ENCODE measurements at regions not wholly inside any gene's neighbourhood (a gene's known extent, or its start where the extent isn't known, plus 50 kb on each side); places are given as distances from the start of the nearest gene placed in this dataset.

GRCh38 chr2:51454177-51454576 lies 422.2 kb upstream of the NRXN1 start:
- WGBS, 2 experiments (ENCODE audit: low coverage in 1 of 2, low lambda C conversion rate in 2 of 2, missing lambda C conversion rate in 2 of 2), result 15 to 26% methylated on average over 4 of the region's 4 CpGs
- no peak for DNase-seq
- no peaks in the 10 kb centered on the region for H3K79me2 ChIP-seq (ENCODE audit: insufficient read depth)
- no peaks in the 10 kb centered on the region for H3K27me3 ChIP-seq (replicated peaks; ENCODE audit: insufficient read depth)
- H3K9ac ChIP-seq, result no peak overlapping the region
- in situ Hi-C loops (cut with MboI), result no loop called here
- H3K4me2 ChIP-seq (ENCODE audit: unreplicated experiment), result no peak overlapping the region
- H2AFZ ChIP-seq, result no peak overlapping the region
- H3K4me3 ChIP-seq, result no peak overlapping the region
- H3F3A ChIP-seq (ENCODE audit: insufficient read depth), result no peaks in the 10 kb centered on the region
- H3K27ac ChIP-seq, result no peak overlapping the region
- H3K9me2 ChIP-seq (ENCODE audit: insufficient read depth), result no peaks in the 10 kb centered on the region
- TF ChIP-seq EZH2 (IDR thresholded peaks at IDR 0.05; ENCODE audit: insufficient read depth, poor library complexity, severe bottlenecking) (no peak), EZH2phosphoT487 (IDR thresholded peaks at IDR 0.05; ENCODE audit: insufficient read depth, low read depth) (no peak)
- H4K20me1 ChIP-seq (ENCODE audit: insufficient read depth), result no peaks in the 10 kb centered on the region
- no peaks in the 10 kb centered on the region for H3K9me3 ChIP-seq (ENCODE audit: low read depth)
- no peaks in the 10 kb centered on the region for H3K36me3 ChIP-seq (ENCODE audit: low read depth)
- no peaks in the 10 kb centered on the region for H3K4me1 ChIP-seq (ENCODE audit: insufficient read depth)

- no peak overlapping the region for H3K27ac ChIP-seq
- H3K9me2 ChIP-seq (ENCODE audit: insufficient read depth), result no peaks in the 10 kb centered on the region
- H3K9ac ChIP-seq, result no peak overlapping the region
- H3K4me2 ChIP-seq (ENCODE audit: unreplicated experiment), result no peak overlapping the region
- TF ChIP-seq EZH2phosphoT487 (IDR thresholded peaks at IDR 0.05; ENCODE audit: insufficient read depth, low read depth), result no peak
- no peak for TF ChIP-seq EZH2 (IDR thresholded peaks at IDR 0.05; ENCODE audit: insufficient read depth, poor library complexity, severe bottlenecking)
- no peaks in the 10 kb centered on the region for H3K9me3 ChIP-seq (ENCODE audit: low read depth)
- no peaks in the 10 kb centered on the region for H3K79me2 ChIP-seq (ENCODE audit: insufficient read depth)
- H3K27me3 ChIP-seq (replicated peaks; ENCODE audit: insufficient read depth), result no peaks in the 10 kb centered on the region
- no peaks in the 10 kb centered on the region for H3K36me3 ChIP-seq (ENCODE audit: low read depth)
- DNase-seq, result no peak
- H3F3A ChIP-seq (ENCODE audit: insufficient read depth), result no peaks in the 10 kb centered on the region
- no peak overlapping the region for H3K4me3 ChIP-seq
- H4K20me1 ChIP-seq (ENCODE audit: insufficient read depth), result no peaks in the 10 kb centered on the region
- H2AFZ ChIP-seq, result no peak overlapping the region
- H3K4me1 ChIP-seq (ENCODE audit: insufficient read depth), result no peaks in the 10 kb centered on the region
- in situ Hi-C loops (cut with MboI), result no loop called here
These were observed 417.0 kb upstream of the NRXN1 start for GRCh38 chr2:51448911-51449310.

GRCh38 chr2:51441786-51442185 lies 409.9 kb upstream of the NRXN1 start:
- Histone ChIP-seq H3K27me3 (replicated peaks; ENCODE audit: insufficient read depth) (no peaks in the 10 kb centered on the region), H3K9me2 (ENCODE audit: insufficient read depth) (no peaks in the 10 kb centered on the region), H4K20me1 (ENCODE audit: insufficient read depth) (no peaks in the 10 kb centered on the region), H3K9me3 (ENCODE audit: low read depth) (no peaks in the 10 kb centered on the region), H2AFZ (no peak overlapping the region), H3K4me2 (ENCODE audit: unreplicated experiment) (no peak overlapping the region), H3F3A (ENCODE audit: insufficient read depth) (no peaks in the 10 kb centered on the region), H3K4me1 (ENCODE audit: insufficient read depth) (no peaks in the 10 kb centered on the region), H3K36me3 (ENCODE audit: low read depth) (no peaks in the 10 kb centered on the region), H3K27ac (no peak overlapping the region), H3K4me3 (no peak overlapping the region), H3K9ac (no peak overlapping the region), H3K79me2 (ENCODE audit: insufficient read depth) (no peaks in the 10 kb centered on the region)
- TF ChIP-seq EZH2 (IDR thresholded peaks at IDR 0.05; ENCODE audit: insufficient read depth, poor library complexity, severe bottlenecking) (no peak), EZH2phosphoT487 (IDR thresholded peaks at IDR 0.05; ENCODE audit: insufficient read depth, low read depth) (no peak)
- in situ Hi-C loops (cut with MboI), result no loop called here
- no peak for DNase-seq
- 25 to 35% methylated on average over 8 of the region's 8 CpGs for WGBS, 2 experiments (ENCODE audit: low coverage in 1 of 2, low lambda C conversion rate in 2 of 2, missing lambda C conversion rate in 2 of 2)

GRCh38 chr2:51424418-51424817 lies 392.5 kb upstream of the NRXN1 start:
- H3K27ac ChIP-seq, result no peak overlapping the region
- TF ChIP-seq EZH2 (IDR thresholded peaks at IDR 0.05; ENCODE audit: insufficient read depth, poor library complexity, severe bottlenecking) (no peak), EZH2phosphoT487 (IDR thresholded peaks at IDR 0.05; ENCODE audit: insufficient read depth, low read depth) (no peak)
- DNase-seq, result no peak
- H3K36me3 ChIP-seq (ENCODE audit: low read depth), result no peaks in the 10 kb centered on the region
- no peaks in the 10 kb centered on the region for H4K20me1 ChIP-seq (ENCODE audit: insufficient read depth)
- no peak overlapping the region for H2AFZ ChIP-seq
- H3K4me2 ChIP-seq (ENCODE audit: unreplicated experiment), result no peak overlapping the region
- WGBS, 2 experiments (ENCODE audit: low coverage in 1 of 2, low lambda C conversion rate in 2 of 2, missing lambda C conversion rate in 2 of 2), result 0 to 3% methylated on average over 2 of the region's 2 CpGs
- no peaks in the 10 kb centered on the region for H3K4me1 ChIP-seq (ENCODE audit: insufficient read depth)
- no peaks in the 10 kb centered on the region for H3K27me3 ChIP-seq (replicated peaks; ENCODE audit: insufficient read depth)
- no peaks in the 10 kb centered on the region for H3K79me2 ChIP-seq (ENCODE audit: insufficient read depth)
- H3K9me2 ChIP-seq (ENCODE audit: insufficient read depth), result no peaks in the 10 kb centered on the region
- H3F3A ChIP-seq (ENCODE audit: insufficient read depth), result no peaks in the 10 kb centered on the region
- in situ Hi-C loops (cut with MboI), result no loop called here
- H3K4me3 ChIP-seq, result no peak overlapping the region
- no peak overlapping the region for H3K9ac ChIP-seq
- peaks cover 3% of the 10 kb centered on the region for H3K9me3 ChIP-seq (ENCODE audit: low read depth)

- Histone ChIP-seq H2AFZ (no peak overlapping the region), H3K4me3 (no peak overlapping the region), H3F3A (ENCODE audit: insufficient read depth) (no peaks in the 10 kb centered on the region), H3K36me3 (ENCODE audit: low read depth) (no peaks in the 10 kb centered on the region), H3K4me1 (ENCODE audit: insufficient read depth) (no peaks in the 10 kb centered on the region), H3K27ac (no peak overlapping the region), H3K27me3 (replicated peaks; ENCODE audit: insufficient read depth) (no peaks in the 10 kb centered on the region), H3K9ac (no peak overlapping the region), H3K4me2 (ENCODE audit: unreplicated experiment) (no peak overlapping the region), H3K9me3 (ENCODE audit: low read depth) (peaks cover 7% of the 10 kb centered on the region), H4K20me1 (ENCODE audit: insufficient read depth) (no peaks in the 10 kb centered on the region), H3K79me2 (ENCODE audit: insufficient read depth) (no peaks in the 10 kb centered on the region), H3K9me2 (ENCODE audit: insufficient read depth) (no peaks in the 10 kb centered on the region)
- no peak for DNase-seq
- 4 to 6% methylated on average over 3 of the region's 3 CpGs for WGBS, 2 experiments (ENCODE audit: low coverage in 1 of 2, low lambda C conversion rate in 2 of 2, missing lambda C conversion rate in 2 of 2)
- in situ Hi-C loops (cut with MboI), result no loop called here
- no peak for TF ChIP-seq EZH2 (IDR thresholded peaks at IDR 0.05; ENCODE audit: insufficient read depth, poor library complexity, severe bottlenecking)
- no peak for TF ChIP-seq EZH2phosphoT487 (IDR thresholded peaks at IDR 0.05; ENCODE audit: insufficient read depth, low read depth)
These were observed 388.6 kb upstream of the NRXN1 start for GRCh38 chr2:51420511-51420910.

Data from GM23248 (cell line).